ENCODE measurements at regions not wholly inside any gene's neighbourhood (a gene's known extent, or its start where the extent isn't known, plus 50 kb on each side); places are given as distances from the start of the nearest gene placed in this dataset.
"Not testable (repeated sequence)": the region's sequence is repeated elsewhere in the genome, so short reads cannot be mapped to it uniquely, and the experiment has no call there.

DNA sequence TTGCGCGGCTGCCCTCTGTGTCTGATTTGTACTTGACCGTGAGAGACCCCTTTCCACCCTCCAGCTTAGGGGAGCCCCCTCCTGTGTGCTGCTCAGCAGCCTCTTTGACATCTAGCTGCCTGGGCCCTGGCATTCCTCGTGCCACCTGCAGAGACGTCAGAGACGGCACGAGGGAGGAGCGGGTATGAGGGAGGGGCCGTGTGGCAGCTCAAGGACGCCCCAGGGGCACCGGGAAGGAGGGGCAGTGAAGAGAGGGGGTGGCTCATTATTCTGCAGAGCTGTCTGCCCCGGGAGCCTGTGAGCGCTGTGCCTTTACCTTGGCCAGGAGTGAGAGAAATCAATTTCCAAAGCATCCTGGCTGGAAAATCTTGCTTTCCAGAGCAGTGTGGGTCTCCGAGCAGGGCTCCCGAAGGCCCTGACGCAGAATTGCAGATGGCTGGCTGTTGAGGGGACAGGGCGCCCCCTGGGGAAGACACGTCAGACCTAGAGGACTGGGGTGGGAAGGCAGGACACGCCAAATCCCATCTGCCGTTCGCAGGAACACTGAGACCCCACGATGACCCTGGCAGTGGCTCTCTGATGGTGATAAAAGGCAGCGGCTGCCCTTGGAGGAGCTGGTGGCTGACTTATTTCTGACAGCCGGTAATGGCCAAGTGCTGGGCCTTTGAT lies 3950.5 kb upstream of the TPTE start:
- H3K27ac Mint-ChIP-seq; H3K4me1 ChIP-seq (ENCODE audit: insufficient read depth, low read length); H3K56ac ChIP-seq (ENCODE audit: insufficient read length, low read depth, low read length); H2BK12ac ChIP-seq (ENCODE audit: insufficient read length, low read depth, low read length); DNase-seq; H3K14ac ChIP-seq (ENCODE audit: insufficient read depth, low read length); H3K18ac ChIP-seq (ENCODE audit: insufficient read length, low read depth, low read length); H3K4me3 Mint-ChIP-seq; H3K4me1 Mint-ChIP-seq; H4K5ac ChIP-seq (ENCODE audit: insufficient read length, low read depth, low read length); H2BK15ac ChIP-seq (ENCODE audit: low read depth, low read length); H3K4me2 ChIP-seq (ENCODE audit: insufficient read depth, insufficient read length, low read length); H3K79me2 ChIP-seq (ENCODE audit: insufficient read depth, low read length); H3K23ac ChIP-seq (ENCODE audit: insufficient read length, low read depth, low read length); H2AK5ac ChIP-seq (ENCODE audit: insufficient read length, low read length); H3K9ac ChIP-seq (ENCODE audit: extremely low read depth, insufficient read length, low read length); H3K4ac ChIP-seq (ENCODE audit: low read depth, low read length); H4K8ac ChIP-seq (replicated peaks; ENCODE audit: insufficient read length, low read depth, low read length); H4K20me1 ChIP-seq (ENCODE audit: control insufficient read depth, insufficient read depth, insufficient read length); H3K27me3 ChIP-seq (ENCODE audit: insufficient read depth, low read length); H3K27ac ChIP-seq (ENCODE audit: insufficient read length, low read depth, low read length); H3K9me3 Mint-ChIP-seq; H3K9me3 ChIP-seq (ENCODE audit: control insufficient read depth, low read depth, low read length); H2AFZ ChIP-seq (ENCODE audit: low read length); H2BK5ac ChIP-seq (ENCODE audit: insufficient read length, low read length); H3K36me3 Mint-ChIP-seq (ENCODE audit: insufficient read depth in 1 of 3, low read depth in 3 of 3); H3T11ph ChIP-seq (ENCODE audit: low read length); H2BK20ac ChIP-seq (ENCODE audit: low read depth, low read length, poor library complexity, severe bottlenecking); H3K79me1 ChIP-seq (ENCODE audit: insufficient read depth, low read depth, low read length, poor library complexity, severe bottlenecking); H2BK120ac ChIP-seq (ENCODE audit: low read depth, low read length, poor library complexity, severe bottlenecking); H4K91ac ChIP-seq (ENCODE audit: insufficient read length, low read depth, low read length); H3K23me2 ChIP-seq (ENCODE audit: insufficient read length, low read depth, low read length, poor library complexity, severe bottlenecking); H3K27me3 Mint-ChIP-seq (ENCODE audit: low read depth): not testable (repeated sequence)
- WGBS (ENCODE audit: extremely low coverage, insufficient read length, low lambda C conversion rate), result no CpG with 5 or more reads among the region's 24 CpGs

GRCh38 chr21:6573576-6573975 lies 3947.8 kb upstream of the TPTE start:
- not testable (repeated sequence) for H3K36me3 Mint-ChIP-seq (ENCODE audit: insufficient read depth in 1 of 3, low read depth in 3 of 3); H3K9me3 ChIP-seq (ENCODE audit: control insufficient read depth, low read depth, low read length); H2BK12ac ChIP-seq (ENCODE audit: insufficient read length, low read depth, low read length); H2AK5ac ChIP-seq (ENCODE audit: insufficient read length, low read length); H3K27ac ChIP-seq (ENCODE audit: insufficient read length, low read depth, low read length); H2BK120ac ChIP-seq (ENCODE audit: low read depth, low read length, poor library complexity, severe bottlenecking); H3K4me2 ChIP-seq (ENCODE audit: insufficient read depth, insufficient read length, low read length); H4K5ac ChIP-seq (ENCODE audit: insufficient read length, low read depth, low read length); H3K4ac ChIP-seq (ENCODE audit: low read depth, low read length); H3K4me3 Mint-ChIP-seq; H2BK20ac ChIP-seq (ENCODE audit: low read depth, low read length, poor library complexity, severe bottlenecking); H3K14ac ChIP-seq (ENCODE audit: insufficient read depth, low read length); H3K27ac Mint-ChIP-seq; H4K20me1 ChIP-seq (ENCODE audit: control insufficient read depth, insufficient read depth, insufficient read length); H4K8ac ChIP-seq (replicated peaks; ENCODE audit: insufficient read length, low read depth, low read length); H3K27me3 Mint-ChIP-seq (ENCODE audit: low read depth); H4K91ac ChIP-seq (ENCODE audit: insufficient read length, low read depth, low read length); H3K79me1 ChIP-seq (ENCODE audit: insufficient read depth, low read depth, low read length, poor library complexity, severe bottlenecking); H2BK5ac ChIP-seq (ENCODE audit: insufficient read length, low read length); H2AFZ ChIP-seq (ENCODE audit: low read length); H3K4me1 Mint-ChIP-seq; DNase-seq; H3K9me3 Mint-ChIP-seq; H2BK15ac ChIP-seq (ENCODE audit: low read depth, low read length); H3T11ph ChIP-seq (ENCODE audit: low read length); H3K27me3 ChIP-seq (ENCODE audit: insufficient read depth, low read length); H3K23me2 ChIP-seq (ENCODE audit: insufficient read length, low read depth, low read length, poor library complexity, severe bottlenecking); H3K9ac ChIP-seq (ENCODE audit: extremely low read depth, insufficient read length, low read length); H3K23ac ChIP-seq (ENCODE audit: insufficient read length, low read depth, low read length); H3K4me1 ChIP-seq (ENCODE audit: insufficient read depth, low read length); H3K56ac ChIP-seq (ENCODE audit: insufficient read length, low read depth, low read length); H3K18ac ChIP-seq (ENCODE audit: insufficient read length, low read depth, low read length); H3K79me2 ChIP-seq (ENCODE audit: insufficient read depth, low read length)
- no CpG with 5 or more reads among the region's 15 CpGs for WGBS (ENCODE audit: extremely low coverage, insufficient read length, low lambda C conversion rate)
